ENCODE measurements at regions not wholly inside any gene's neighbourhood (a gene's known extent, or its start where the extent isn't known, plus 50 kb on each side); places are given as distances from the start of the nearest gene placed in this dataset.

DNA sequence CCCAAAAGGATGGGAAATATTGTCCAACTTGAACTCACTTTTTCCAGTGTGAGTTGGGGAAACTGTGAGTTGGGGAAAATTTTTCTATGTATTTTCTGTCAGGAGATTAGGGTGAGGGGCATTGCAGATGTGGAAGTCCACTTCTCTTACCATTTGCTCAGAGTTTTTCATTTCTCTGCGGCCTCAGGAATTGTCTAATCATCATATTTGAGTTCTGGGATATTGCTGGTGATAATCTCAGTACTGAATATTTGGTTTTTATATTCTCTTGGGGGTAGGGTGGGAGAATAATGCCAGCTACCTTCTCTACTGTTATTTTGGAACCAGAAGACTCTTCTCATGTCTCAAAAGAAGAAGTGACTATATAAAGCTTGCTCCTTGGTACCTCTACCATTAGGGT, 141.3 kb upstream of the SLC13A1 start:
- H3K9me3 ChIP-seq (replicated peaks; ENCODE audit: control insufficient read depth, insufficient read depth, low read length) = no peaks in the 10 kb centered on the region
- no peaks in the 10 kb centered on the region for H4K20me1 ChIP-seq (replicated peaks; ENCODE audit: control insufficient read depth, extremely low read depth, insufficient read depth, low read length)

More for the DNA sequence above, 141.3 kb upstream of the SLC13A1 start:
- Histone ChIP-seq H3K27me3 (ENCODE audit: control insufficient read depth in 2 of 2, insufficient read depth in 2 of 2, low read length in 2 of 2) (no peaks in the 10 kb centered on the region), H3K4me1 (ENCODE audit: control insufficient read depth, extremely low read depth, insufficient read depth, low read length) (no peaks in the 10 kb centered on the region), H3K79me2 (ENCODE audit: control insufficient read depth, insufficient read depth, low read length) (no peaks in the 10 kb centered on the region), H3K27ac (ENCODE audit: insufficient read depth, low read depth, low read length) (no peak overlapping the region), H3K4me2 (ENCODE audit: insufficient read depth, low read length) (no peak overlapping the region), H3K9me1 (replicated peaks; ENCODE audit: control insufficient read depth, extremely low read depth, insufficient read depth, low read length) (no peaks in the 10 kb centered on the region), H2AFZ (ENCODE audit: low read depth, low read length) (no peak overlapping the region), H3K36me3 (ENCODE audit: control insufficient read depth in 2 of 2, extremely low read depth in 1 of 2, insufficient read depth in 2 of 2, low read length in 2 of 2) (no peaks in the 10 kb centered on the region), H3K9ac (replicated peaks; ENCODE audit: extremely low read depth, insufficient read depth, low read length) (no peak overlapping the region), H3K4me3 (replicated peaks in 1 of 3; ENCODE audit: insufficient read depth in 1 of 3, low read depth in 1 of 3, low read length in 3 of 3) (no peak overlapping the region)
- no peak for FAIRE-seq
- TF ChIP-seq, protein P1, sequence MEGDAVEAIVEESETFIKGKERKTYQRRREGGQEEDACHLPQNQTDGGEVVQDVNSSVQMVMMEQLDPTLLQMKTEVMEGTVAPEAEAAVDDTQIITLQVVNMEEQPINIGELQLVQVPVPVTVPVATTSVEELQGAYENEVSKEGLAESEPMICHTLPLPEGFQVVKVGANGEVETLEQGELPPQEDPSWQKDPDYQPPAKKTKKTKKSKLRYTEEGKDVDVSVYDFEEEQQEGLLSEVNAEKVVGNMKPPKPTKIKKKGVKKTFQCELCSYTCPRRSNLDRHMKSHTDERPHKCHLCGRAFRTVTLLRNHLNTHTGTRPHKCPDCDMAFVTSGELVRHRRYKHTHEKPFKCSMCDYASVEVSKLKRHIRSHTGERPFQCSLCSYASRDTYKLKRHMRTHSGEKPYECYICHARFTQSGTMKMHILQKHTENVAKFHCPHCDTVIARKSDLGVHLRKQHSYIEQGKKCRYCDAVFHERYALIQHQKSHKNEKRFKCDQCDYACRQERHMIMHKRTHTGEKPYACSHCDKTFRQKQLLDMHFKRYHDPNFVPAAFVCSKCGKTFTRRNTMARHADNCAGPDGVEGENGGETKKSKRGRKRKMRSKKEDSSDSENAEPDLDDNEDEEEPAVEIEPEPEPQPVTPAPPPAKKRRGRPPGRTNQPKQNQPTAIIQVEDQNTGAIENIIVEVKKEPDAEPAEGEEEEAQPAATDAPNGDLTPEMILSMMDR (IDR thresholded peaks at IDR 0.05; ENCODE audit: extremely low read depth in 1 of 2, insufficient read depth in 1 of 2, low read depth in 1 of 2, low read length in 2 of 2) = no peak
- TF ChIP-seq MAX (IDR thresholded peaks at IDR 0.05; ENCODE audit: insufficient read depth, insufficient read length) (no peak), FOS (IDR thresholded peaks at IDR 0.05; ENCODE audit: borderline replicate concordance, insufficient read depth, low read length) (no peak), POLR2AphosphoS5 (IDR thresholded peaks at IDR 0.05; ENCODE audit: insufficient read depth, low read depth, low read length) (no peak), POLR2A (IDR thresholded peaks at IDR 0.05; ENCODE audit: low read depth, low read length) (no peak), JUN (IDR thresholded peaks at IDR 0.05; ENCODE audit: borderline replicate concordance, insufficient read depth, insufficient read length, low read depth) (no peak), GATA2 (IDR thresholded peaks at IDR 0.05; ENCODE audit: insufficient read depth, insufficient read length, low read depth, low read length) (no peak), EZH2 (IDR thresholded peaks at IDR 0.05; ENCODE audit: borderline replicate concordance, low read depth, low read length, severe bottlenecking) (no peak), MYC (IDR thresholded peaks at IDR 0.05; ENCODE audit: low read depth, low read length) (no peak)
- ChIA-PET CTCF (no interaction called here), POLR2A (no interaction called here)
- BruUV-seq (replicated peaks) = no TSS peak
- dilution Hi-C loops (cut with MboI; ENCODE audit: extremely low pct_ligation_motif_present, low sequenced_read_pairs) (no loop called here), intact Hi-C loops (cut with micrococcal nuclease) (no loop called here)
- DNase-seq (ENCODE audit: low read depth, low spot score) = no peak

All from endothelial cell of umbilical vein (primary cell).